GM21717 (cell line): ENCODE measurements at regions not wholly inside any gene's neighbourhood (a gene's known extent, or its start where the extent isn't known, plus 50 kb on each side); places are given as distances from the start of the nearest gene placed in this dataset.

Source experiments
- ATAC-seq: cut with Tn5 transposase; IDR thresholded peaks from one replicate; pipeline ENCODE4 v1.9.1; 2021; ENCODE audit warnings: mild to moderate bottlenecking, moderate library complexity; ENCODE audit not compliant: unreplicated experiment

DNA sequence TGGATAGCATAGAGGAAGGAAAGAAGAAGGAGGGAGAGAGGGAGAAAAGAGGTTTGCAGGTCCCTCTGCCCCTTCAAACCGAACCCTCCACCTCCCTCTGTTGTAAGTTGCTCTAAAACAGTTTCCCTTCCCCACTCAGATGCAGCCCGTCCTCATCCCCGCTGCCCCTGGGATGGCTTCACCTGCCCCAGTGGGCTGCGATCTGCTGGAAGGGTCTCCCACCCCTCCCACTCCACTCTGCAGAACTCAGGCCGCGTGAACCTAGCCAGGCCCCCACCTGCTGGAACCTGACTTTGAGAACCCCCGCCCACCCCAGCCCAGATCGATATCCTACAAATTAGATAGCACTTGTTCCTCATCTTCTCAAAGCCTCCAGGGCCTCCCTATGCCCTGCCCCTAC, 190.8 kb downstream of the DLL1 start:
- ATAC-seq = no peak

DNA sequence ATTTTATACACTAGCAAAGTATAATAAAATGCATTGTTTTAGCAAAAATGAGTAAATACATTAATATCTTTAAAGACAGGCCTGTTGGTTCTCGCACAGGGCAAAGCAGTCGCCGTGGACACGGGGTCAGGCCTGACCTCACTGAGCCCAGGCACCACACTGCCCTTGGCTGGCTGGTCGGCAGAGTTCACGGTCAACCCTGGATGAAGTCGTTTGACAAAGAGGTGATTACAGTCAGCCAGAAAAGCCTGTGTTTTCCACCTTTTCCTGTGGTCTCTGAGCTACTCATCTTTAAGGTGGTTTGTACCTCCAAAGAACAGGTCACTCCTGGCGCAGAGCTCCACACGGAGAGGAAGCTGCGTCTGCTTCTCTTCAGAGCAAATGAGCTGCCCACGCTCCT, 191.5 kb downstream of the DLL1 start:
- ATAC-seq = no peak

DNA sequence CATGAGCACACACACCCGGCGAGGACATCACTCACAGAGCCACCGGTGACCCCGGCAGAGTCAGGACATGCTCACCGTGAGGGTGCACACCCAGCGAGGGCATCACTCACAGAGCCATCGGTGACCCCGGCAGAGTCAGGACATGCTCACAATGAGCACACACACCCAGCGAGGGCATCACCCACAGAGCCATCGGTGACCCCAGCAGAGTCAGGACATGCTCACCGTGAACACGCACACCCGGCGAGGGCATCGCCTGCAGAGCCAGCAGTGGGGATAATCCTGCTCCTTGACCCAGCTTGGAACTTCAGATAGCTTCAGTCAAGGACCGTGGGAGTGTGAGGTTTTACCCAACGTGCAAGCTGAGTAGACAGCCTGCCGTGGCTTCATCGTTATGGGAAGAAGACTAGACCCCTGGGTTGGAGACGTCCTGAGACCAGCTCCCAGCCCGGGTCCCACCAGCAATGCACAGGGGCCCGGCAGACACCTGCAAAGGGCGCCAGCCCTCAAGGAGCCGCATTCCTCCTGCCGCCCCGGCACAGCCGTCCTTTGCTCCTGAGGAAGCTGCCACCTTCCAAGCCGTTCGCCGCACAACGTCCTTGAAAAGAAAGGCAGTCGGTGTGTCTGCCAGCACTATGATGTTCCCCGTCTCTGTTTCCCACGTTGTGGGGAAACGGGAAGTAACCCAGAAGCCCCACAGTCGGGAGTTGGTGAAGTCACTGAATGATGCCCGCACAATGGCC, 192.3 kb downstream of the DLL1 start:
- ATAC-seq = no peak

DNA sequence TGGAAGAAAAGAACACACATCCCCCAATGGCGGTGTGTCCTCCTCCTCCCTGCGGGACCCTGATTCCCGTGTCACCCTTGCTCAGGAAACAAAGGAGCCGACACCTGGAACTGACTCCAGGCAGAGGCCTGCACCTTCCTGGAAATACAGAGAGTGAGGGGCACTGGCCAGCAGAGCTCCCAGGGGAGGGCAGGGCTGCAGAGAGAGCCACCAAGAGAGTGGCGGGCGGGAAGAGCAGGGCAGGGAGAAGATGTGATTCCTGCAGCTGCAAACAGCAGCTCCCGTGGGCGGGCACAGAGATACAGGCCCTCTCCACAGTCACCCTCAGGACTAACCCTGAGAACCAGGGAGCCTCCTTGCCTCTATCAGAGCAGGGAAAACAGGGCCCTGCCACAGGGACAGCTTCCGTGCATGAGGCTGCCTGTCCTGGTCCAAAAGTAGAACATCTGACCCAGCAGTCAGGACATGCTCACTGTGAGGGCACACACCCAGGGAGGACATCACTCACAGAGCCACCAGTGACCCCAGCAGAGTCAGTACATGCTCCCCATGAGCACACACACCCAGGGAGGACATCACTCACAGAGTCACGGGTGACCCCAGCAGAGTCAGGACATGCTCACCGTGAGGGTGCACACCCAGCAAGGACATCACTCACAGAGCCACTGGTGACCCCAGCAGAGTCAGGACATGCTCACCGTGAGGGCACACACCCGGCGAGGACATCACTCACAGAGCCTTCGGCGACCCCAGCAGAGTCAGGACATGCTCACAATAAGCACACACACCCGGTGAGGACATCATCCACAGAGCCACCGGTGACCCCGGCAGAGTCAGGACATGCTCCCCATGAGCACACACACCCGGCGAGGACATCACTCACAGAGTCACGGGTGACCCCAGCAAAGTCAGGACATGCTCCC, 193.1 kb downstream of the DLL1 start:
- no peak for ATAC-seq

DNA sequence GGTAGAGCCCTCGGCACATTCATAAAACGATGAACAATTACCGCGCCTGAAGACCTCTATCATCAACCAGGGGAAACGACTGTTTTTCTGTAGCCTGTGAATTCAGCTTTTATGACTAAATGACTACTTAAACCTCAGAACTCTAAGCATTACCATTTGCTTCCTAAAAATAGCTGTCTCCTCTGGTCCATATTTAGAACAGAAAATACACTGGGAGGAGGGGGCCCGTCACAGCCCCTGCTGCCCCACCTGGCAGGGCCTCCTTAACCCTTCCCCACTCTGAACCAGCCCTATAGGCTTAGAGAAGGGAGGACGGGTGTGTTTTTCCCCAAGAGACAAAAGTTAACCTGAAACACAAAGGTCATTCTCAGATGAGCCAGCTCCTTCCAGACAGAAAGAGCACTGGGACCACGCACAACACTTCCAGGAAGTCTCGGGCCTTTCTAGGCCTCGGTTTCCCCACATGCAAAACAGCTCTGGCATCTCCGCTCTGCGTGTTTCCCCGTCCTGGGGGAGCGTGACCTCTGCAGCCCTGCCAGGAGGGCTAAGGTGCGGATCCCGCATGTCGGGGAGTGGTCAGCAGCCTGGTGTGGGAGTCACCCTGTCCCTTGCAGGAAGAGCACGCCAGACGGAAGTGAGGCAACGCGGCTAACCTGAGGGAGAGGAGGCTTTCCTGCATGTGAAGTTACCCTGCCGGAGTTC, 193.9 kb downstream of the DLL1 start:
- no peak for ATAC-seq

DNA sequence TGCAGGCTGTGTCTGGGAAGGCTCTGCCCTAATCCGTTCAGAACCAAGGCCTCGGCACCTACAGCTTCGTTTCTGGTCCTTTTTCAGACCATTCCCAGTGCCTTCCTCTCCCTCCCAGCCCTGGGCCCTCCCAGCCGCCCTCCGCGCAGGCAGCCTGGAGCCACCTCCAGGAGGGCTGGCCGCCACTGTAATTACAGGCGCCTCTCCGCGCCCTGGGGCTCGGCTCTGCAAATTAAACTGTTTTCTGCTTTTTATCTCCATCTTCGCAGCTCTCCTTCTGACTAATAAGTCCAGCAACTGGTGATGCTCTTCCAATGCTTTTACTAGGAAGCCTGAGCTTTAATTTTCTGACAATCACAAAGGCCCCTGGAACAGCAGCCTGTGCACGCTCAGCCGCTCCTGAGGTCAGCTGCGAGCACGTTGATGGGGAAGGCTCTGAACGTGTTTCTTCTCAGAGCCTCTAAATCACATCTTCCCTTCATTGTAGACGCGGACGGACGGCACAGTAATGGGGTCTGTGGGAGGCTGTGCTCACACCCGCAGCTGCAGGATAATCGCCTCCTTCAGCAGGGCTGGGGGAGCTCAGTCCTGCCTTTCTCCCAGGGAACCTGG, 194.6 kb downstream of the DLL1 start:
- no peak for ATAC-seq

DNA sequence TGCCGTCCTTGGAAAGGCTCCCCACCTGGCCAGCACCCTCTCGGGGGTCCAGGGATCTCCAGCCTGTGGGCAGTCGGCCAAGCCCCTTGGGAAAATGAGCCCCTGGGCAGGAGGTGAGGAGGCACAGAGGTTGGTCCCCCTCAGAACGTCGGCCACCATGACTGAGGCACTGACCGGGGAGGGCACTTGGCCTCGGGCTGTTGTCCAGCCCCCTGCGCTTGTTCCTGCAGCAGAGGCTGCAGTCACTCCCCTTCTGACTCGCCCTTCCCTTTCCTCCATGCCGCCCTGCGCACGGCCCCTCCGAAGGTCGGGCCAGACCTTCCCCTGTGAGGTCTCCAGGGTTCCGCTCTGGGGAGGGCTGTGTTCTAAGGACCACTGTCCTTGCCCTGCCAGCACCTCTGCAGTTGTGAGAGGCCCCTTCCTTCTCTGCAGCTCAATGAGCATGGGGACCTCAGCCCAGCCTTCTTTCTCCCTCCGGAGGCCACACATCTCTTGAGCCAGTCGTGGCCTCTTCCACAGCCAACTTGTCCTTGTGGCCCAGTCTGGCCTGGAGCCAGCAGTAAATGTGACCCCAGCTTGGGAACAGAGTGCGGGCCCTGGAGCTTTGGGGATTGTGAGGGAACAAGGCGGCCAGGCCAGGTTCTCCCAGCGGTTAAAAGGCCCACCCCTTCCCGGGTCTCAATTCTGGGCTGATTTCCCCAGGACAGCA, 195.5 kb downstream of the DLL1 start:
- no peak for ATAC-seq

DNA sequence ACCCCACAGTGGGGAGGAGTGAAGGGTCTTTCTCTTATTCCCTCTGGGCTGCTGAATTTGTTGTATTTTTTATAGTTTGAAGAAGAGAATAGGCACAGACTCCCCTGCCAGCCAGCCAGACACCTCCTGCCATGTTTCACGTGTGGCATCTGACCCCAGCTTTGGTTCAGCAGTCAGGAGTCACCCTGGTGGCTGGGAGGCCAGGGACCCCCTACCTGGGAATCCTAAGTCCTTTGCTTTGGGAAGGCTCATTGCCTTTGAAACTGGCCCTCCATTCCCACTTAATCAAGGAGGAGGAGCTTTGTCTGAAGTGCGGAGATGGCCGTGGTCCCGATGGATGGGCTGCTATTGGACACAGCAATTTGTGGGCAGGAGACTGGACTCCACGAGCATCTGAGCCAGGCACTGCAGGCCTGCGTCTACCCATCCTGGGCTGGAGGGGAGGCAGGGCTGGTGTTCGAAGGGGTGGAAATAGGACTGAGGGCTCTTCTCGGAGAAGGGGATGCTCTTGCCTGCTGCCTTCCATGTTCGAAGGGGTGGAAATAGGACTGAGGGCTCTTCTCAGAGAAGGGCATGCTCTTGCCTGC, 196.1 kb downstream of the DLL1 start:
- ATAC-seq = no peak

DNA sequence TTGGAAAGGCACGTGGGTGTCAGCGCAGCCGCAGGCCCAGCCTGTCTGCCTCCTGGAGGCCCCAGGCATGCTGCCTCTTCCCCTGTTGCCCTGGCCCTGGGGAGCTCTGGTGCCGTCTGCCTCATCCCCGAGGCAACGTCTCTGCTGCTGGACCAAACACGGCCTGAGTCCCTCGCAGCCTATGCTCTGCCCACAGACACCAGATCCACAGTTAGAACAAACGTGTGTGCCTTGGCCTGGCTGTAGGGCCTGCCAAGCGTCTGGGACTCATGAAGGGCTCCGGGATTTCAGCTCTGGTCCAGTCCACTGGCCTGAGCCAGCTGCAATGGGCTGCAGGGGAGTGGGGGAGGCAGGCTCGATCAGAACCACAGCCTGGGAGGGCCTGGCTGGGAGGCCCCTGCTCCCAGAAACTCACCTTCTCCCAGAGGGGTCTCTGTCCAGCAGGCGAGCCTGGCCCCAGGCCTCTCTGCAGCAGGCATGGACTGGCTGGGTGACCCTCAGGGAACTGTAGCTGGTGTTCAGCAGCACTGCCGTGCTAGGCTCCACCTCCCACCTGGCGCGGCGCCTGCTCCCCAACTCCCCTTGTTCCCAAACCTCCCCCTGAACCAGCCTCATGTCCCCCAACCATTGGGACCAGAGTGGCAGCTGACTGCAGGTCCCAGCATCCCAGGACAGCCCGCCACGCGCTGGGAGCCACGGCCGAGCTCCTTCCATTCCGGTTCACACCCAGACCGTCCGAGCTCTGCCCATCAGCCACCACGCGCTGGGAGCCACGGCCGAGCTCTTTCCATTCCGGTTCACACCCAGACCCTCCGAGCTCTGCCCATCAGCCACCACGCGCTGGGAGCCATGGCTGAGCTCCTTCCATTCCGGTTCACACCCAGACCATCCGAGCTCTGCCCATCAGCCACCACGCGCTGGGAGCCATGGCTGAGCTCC, 197.0 kb downstream of the DLL1 start:
- no peak for ATAC-seq

DNA sequence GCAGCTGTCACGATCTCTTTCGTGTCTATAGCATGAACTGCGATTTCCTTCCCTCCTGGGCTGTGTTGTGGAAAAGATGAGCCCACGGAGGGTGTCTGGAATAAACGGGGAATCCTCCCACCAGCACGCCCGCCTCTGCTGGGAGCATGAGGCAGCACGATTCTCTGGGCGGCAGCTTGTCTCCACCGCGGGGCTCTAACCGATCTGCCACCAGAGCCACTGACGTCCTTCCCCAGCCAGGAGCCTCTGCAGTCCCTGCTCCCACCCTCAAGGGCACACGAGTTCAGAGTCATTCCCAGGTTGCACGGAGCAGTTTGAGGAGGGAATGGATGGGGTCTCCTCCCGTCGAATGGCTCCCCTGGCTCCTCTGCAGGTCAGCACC, 197.6 kb downstream of the DLL1 start:
- ATAC-seq = no peak

DNA sequence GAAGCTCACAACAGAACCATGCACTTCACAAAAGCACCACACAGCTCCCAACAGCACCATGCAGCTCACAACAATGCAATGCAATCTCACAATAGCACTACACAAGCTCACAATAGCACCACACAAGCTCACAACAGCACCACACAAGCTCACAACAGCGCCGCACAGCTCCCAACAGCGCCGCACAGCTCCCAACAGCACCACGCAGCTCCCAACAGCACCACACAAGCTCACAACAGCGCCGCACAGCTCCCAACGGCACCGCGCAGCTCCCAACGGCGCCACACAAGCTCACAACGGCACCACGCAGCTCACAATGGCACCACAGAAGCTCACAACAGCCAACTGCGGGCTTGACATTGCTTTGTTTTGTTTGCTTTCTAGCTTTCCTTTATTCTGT, 198.1 kb downstream of the DLL1 start:
- no peak for ATAC-seq

DNA sequence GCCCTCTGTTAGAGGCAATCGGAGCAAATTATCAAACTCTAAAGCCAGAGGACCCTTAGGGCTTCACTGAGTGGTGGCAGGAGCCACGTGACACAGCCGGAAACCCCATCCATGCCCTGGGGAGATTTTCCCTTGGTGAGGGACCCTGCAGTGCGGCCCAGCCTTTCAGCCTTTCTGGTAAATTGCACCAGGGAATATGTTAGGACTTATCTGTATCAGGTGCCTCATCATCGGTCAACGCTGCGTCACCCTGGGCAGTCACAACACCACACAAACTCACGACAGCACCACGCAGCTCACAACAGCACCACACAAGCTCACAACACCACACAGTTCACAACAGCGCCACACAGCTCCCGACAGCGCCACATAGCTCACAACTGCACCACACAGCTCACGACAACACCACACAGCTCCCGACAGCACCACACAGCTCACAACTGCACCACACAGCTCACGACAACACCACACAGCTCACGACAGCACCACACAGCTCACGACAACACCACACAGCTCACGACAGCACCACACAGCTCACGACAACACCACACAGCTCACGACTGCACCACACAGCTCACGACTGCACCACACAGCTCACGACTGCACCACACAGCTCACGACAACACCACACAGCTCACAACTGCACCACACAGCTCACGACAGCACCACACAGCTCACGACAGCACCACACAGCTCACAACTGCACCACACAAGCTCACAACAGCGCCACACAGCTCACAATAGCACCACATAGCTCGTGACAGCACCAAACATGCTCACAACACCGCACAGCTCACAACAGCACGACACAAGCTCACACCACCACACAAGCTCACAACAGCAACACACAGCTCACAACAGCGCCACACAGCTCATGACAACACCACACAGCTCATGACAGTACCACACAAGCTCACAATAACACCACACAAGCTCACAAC, 199.0 kb downstream of the DLL1 start:
- no peak for ATAC-seq

DNA sequence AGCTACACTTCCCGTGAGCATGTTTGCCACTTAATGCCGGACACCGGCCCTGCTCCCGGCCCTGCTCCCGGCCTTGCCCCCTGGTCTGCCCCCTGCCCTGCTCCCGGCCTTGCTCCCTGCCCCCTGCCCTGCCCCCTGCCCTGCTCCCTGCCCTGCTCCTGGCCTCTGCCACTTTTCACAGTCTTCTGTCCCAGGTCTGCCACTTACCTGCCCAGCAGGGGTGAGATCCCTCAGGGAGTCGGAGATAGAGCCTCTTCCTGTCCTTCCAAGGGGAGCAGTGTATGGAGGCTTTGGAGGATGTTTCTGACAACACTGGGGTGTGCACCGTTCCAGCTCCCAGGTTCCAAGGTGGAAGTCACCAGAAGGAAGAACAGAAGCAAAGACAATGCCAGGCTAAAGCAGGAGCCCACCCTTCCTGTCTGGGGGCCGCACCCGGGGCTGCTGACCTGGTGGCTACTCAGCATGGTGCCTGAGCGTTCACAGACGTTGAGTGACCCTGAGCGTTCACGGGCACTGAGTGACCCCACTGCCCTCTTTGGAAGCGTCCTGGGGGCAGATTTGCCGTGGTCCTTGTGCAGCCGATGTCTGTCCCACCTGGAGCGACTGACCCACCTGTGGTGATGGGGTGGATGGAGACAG, 199.8 kb downstream of the DLL1 start:
- ATAC-seq = no peak

DNA sequence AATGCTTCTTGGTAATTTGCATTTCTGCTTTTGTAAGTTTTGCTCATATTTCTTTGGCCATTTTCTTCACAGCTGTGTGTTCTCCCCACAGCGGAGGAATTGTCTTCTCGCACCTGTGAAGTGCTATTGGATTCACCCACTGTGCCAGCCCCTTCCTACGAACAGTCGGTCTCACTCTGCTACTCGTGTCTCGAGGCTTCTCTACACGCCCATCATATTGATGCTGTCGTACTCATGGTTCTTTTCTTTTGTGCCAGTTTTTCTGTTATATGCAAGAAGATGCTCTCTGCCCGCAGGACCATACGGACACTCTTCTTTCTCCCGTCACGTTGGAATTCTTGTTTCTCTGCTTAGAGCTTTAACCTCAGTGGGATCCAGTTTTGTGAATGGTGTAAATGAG, 200.3 kb downstream of the DLL1 start:
- ATAC-seq = no peak

DNA sequence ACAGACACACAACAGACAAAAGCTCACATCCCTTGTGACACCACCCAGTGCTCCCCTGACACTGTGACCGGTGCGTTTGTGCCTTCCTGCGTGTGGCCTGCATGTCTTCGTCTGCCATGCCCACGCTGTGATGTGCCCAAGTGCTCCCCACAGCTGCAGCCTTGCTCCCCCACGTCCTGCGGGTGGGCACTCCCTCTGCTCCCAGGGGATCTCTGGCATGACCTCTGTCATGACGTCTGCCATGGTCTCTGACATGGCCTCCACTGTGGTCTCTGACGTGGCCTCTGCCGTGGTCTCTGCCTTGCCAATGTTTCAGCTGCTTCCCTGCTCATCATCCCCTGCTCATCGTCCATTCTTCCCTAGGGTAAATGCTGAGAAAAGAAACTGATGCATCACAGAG, 200.9 kb downstream of the DLL1 start:
- peak; percentile 10 for ATAC-seq

DNA sequence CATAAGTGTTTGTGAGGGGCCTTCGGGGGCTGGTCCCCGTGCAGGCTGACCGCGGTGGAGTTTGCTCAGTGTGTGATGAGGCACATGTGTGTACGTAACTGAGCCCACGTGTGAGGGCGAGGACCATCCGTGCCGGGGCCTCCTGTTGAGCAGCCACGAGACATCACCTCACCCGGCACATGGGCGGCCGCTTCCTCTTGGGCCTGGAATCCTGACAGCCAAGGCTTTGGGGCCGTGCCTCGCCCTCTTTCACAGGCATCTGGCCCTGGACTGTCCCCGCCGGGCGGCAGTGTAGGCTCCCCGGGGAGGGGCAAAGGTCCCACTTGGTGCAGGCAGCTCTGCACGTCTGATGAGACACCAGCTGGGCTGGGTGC, 202.3 kb downstream of the DLL1 start:
- peak; percentile 17 for ATAC-seq

DNA sequence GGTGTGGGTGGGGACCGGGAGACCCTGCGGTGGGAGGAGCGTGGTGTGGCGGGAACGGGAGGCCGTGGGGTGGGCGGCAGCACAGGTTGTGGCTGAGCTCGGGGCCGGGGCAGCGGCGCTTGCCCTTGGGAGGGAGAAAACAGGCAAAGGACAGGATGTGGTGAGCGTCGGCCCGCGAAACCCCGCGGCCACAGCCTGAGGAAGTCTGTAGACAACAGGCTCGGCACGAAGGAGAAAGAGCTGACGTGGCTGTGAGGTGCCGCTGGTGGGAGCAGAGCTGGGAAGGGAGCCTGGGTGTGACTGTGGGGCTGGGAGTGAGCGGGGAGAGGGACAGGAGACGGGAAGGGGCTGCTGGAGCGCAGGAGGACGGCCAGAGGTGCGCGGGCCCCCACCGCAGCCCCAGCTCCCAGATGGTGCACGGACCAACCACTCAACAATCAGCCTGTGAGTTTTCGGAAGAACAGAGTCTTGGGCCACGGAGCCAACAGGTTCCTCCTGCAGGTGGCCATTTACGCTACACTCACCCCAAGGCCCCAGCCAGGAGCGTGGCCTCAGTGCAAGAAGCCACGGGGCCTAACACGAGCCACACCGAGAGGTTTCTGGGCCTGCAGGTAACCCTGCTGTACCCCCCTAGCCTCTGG, 202.8 kb downstream of the DLL1 start:
- peak; percentile 50 for ATAC-seq
